IPS DF 6.9 (cell line): ENCODE measurements at regions not wholly inside any gene's neighbourhood (a gene's known extent, or its start where the extent isn't known, plus 50 kb on each side); places are given as distances from the start of the nearest gene placed in this dataset.
A peak's percentile ranks its signal among the peaks of the same experiment; 100 is the strongest.

Experiments used
- DNase-seq: peaks from one replicate; pipeline ENCODE4 v3.0.0-alpha.2; 2013; ENCODE audit warnings: low read depth, low spot score
- H3K27ac ChIP-seq: one replicate; pipeline ENCODE4 v1.5.1; 2013; ENCODE audit warnings: low read length, control low read depth
- H3K27me3 ChIP-seq: 2 replicates; pipeline ENCODE4 v1.6.1; 2013; ENCODE audit warnings: mild to moderate bottlenecking, low read length; ENCODE audit not compliant: control insufficient read depth, insufficient read depth
- H3K36me3 ChIP-seq: 2 replicates; pipeline ENCODE4 v1.6.1; 2013; ENCODE audit warnings: low read length; ENCODE audit not compliant: control insufficient read depth, insufficient read depth
- H3K4me1 ChIP-seq: 2 replicates; pipeline ENCODE4 v1.6.1; 2013; ENCODE audit warnings: low read length; ENCODE audit not compliant: control insufficient read depth, insufficient read depth
- H3K4me3 ChIP-seq: 2 replicates; pipeline ENCODE4 v1.5.1; 2013; ENCODE audit warnings: mild to moderate bottlenecking, low read length
- H3K9me3 ChIP-seq: 2 replicates; pipeline ENCODE4 v1.6.1; 2013; ENCODE audit warnings: low read length, inconsistent platforms; ENCODE audit not compliant: control insufficient read depth, insufficient read depth
- WGBS: extraction: QIAGEN DNeasy Blood & Tissue Kit; methylation state at CpG from one replicate; pipeline ENCODE4 v1.1.7; 2013; ENCODE audit warnings: mixed read lengths, missing lambda C conversion rate; ENCODE audit not compliant: insufficient read length, insufficient coverage; 5-methylcytosine and 5-hydroxymethylcytosine counted together

DNA sequence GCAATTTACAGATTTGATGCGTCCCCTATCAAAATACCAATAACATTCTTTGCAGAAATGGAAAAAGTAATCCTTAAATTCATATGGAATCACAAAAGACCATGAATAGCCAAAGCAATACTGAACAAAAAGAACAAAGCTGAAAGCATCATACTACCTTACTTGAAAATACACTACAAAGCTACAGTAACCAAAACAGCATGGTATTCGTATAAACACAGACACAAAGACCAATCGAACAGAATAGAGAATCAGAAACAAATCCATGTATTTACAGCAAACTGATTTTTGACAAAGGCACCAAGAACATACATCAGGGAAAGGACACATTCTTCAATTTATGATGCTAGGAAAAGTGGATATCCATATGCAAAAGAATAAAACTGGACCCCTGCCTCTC is 206.5 kb upstream of the PDE10A start:
- no peak for DNase-seq
- H3K4me3 ChIP-seq: no peak overlapping the region
- H3K27ac ChIP-seq: no peak overlapping the region
- no peaks in the 10 kb centered on the region for H3K9me3 ChIP-seq
- H3K27me3 ChIP-seq: no peaks in the 10 kb centered on the region
- no peaks in the 10 kb centered on the region for H3K36me3 ChIP-seq
- WGBS: no CpG with 5 or more reads among the region's 3 CpGs
- no peaks in the 10 kb centered on the region for H3K4me1 ChIP-seq

DNA sequence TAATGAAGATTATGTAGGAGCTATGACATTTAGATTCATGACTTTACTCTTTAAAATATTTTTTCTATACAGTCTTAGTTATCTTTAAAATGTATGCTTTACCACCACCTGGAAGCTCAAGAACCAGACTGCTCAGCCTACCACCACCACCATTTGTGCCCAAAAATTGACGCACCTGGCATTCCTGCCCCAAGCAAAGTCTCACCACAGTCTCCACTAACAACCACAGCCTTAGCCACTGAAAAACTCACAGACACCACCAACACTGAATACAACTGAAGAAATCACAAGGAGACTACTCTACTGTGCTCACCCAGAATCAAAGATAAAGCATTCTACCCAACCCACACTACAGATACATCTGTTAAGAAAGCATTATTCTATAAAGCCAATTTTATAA is 201.9 kb upstream of the PDE10A start:
- WGBS: no CpG with 5 or more reads among the region's 1 CpG
- no peaks in the 10 kb centered on the region for H3K4me1 ChIP-seq
- no peak overlapping the region for H3K27ac ChIP-seq
- no peak for DNase-seq
- H3K36me3 ChIP-seq: no peaks in the 10 kb centered on the region
- no peaks in the 10 kb centered on the region for H3K9me3 ChIP-seq
- no peak overlapping the region for H3K4me3 ChIP-seq
- H3K27me3 ChIP-seq: no peaks in the 10 kb centered on the region

DNA sequence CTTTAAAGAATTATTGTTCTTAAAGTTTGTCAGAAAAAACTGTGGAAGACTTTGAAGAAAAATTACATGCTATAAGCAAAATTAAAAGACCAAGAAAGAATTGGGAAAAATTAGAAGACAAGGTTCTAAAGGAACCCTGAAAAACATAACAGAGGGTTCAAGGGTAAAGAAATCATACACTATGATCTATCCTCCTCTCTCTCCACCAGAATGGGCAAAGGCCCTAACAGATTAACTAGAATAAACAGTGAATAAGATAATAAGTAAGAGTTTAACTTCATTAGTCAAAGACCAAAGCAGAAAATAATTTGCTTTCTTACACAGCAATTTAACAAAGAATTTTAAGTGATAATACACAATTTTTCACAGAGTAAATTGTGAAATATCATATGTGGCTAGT is 201.2 kb upstream of the PDE10A start:
- H3K27ac ChIP-seq: no peak overlapping the region
- H3K4me1 ChIP-seq: no peaks in the 10 kb centered on the region
- H3K4me3 ChIP-seq: no peak overlapping the region
- no peaks in the 10 kb centered on the region for H3K27me3 ChIP-seq
- no peaks in the 10 kb centered on the region for H3K9me3 ChIP-seq
- H3K36me3 ChIP-seq: no peaks in the 10 kb centered on the region
- DNase-seq: no peak

DNA sequence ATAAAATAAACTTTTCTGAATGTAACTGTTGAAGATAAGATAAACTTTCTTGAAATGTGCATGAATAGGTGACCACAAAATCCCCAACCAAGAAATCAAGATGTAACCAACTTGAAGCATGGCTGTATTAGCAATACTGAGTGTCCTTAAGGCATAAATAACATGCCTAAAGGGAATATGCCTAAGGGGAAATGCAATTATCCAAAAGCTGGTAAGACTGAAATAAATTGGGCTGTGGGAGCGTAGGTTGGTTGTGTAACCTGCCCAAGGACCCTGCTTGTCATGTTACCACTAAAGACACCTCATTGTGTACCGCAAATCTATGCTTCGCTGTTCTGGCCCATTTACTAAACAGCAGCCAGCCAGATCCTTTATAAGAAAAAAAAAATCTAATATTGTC is 200.8 kb upstream of the PDE10A start:
- H3K4me1 ChIP-seq: no peaks in the 10 kb centered on the region
- no peak for DNase-seq
- no peak overlapping the region for H3K27ac ChIP-seq
- no peak overlapping the region for H3K4me3 ChIP-seq
- no peaks in the 10 kb centered on the region for H3K27me3 ChIP-seq
- H3K9me3 ChIP-seq: no peaks in the 10 kb centered on the region
- no CpG with 5 or more reads among the region's 3 CpGs for WGBS
- H3K36me3 ChIP-seq: no peaks in the 10 kb centered on the region

DNA sequence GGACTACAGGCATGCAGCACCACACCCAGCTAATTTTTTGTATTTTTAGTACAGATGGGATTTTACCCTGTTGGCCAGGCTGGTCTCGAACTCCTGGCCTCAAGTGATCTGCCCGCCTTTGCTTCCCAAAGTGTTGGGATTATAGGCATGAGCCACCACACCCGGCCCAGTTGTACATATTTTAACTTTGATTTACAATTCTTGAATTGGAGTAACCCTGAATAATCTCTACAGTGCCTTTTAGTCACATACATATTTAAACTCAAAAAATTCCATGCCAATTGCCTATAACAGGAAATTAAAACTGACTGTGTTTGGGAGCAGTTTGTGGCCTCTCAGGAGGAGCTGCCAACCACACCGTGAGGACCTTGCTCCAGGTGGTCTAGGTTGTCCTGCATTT is 199.8 kb upstream of the PDE10A start:
- no peak overlapping the region for H3K27ac ChIP-seq
- no peak overlapping the region for H3K4me3 ChIP-seq
- H3K4me1 ChIP-seq: no peaks in the 10 kb centered on the region
- WGBS: no CpG with 5 or more reads among the region's 4 CpGs
- H3K27me3 ChIP-seq: no peaks in the 10 kb centered on the region
- H3K36me3 ChIP-seq: no peaks in the 10 kb centered on the region
- DNase-seq: no peak
- H3K9me3 ChIP-seq: no peaks in the 10 kb centered on the region

DNA sequence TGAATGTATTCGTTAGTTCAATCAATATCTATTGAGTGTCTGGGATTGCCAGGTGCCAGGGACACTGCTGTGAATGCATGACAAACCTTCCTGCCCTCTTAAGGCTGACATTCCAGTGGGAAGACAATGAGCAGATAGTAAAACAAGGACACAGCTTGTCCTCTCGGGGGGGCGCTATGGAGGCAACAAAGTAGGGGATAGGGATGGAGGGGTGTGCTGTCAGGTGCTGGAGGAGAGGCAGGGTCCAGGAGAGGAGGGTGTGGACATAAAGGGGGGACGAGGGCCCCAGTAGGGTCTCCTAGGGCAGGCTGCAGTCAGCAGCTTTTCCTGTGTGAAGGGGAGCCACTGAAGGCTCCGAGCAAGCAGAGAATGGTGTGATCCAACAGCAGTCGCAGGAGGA is 198.2 kb upstream of the PDE10A start:
- Histone ChIP-seq H3K27me3 (no peaks in the 10 kb centered on the region), H3K27ac (no peak overlapping the region), H3K4me1 (no peaks in the 10 kb centered on the region; the same call in 1 of the 2 replicates), H3K9me3 (no peaks in the 10 kb centered on the region), H3K4me3 (no peak overlapping the region), H3K36me3 (no peaks in the 10 kb centered on the region)
- WGBS: no CpG with 5 or more reads among the region's 6 CpGs
- no peak for DNase-seq

DNA sequence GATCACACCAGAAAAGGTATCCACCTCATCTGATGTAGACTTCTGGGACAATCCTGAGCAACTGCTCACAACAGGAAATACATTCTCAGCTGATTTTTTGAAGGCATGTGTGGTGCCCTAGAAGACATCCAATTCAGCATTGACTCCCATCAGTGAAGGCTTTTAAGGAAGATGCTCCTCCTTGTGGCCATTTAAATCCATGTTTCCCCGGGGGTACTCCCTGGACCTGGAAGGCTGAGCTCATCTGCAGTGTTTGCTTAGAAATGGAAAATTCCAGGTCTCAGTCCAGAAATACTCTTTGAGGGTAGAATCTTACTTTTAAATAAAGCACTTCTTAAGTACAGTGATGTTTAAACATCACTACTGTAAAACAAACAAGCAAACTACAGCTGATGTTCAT is 195.5 kb upstream of the PDE10A start:
- H3K4me1 ChIP-seq: no peaks in the 10 kb centered on the region; the same call in 1 of the 2 replicates
- DNase-seq: no peak
- no peaks in the 10 kb centered on the region for H3K36me3 ChIP-seq
- no peak overlapping the region for H3K4me3 ChIP-seq
- WGBS: no CpG with 5 or more reads among the region's 1 CpG
- H3K9me3 ChIP-seq: no peaks in the 10 kb centered on the region
- H3K27me3 ChIP-seq: peaks cover 13% of the 10 kb centered on the region; the same call in 1 of the 2 replicates
- H3K27ac ChIP-seq: no peak overlapping the region

DNA sequence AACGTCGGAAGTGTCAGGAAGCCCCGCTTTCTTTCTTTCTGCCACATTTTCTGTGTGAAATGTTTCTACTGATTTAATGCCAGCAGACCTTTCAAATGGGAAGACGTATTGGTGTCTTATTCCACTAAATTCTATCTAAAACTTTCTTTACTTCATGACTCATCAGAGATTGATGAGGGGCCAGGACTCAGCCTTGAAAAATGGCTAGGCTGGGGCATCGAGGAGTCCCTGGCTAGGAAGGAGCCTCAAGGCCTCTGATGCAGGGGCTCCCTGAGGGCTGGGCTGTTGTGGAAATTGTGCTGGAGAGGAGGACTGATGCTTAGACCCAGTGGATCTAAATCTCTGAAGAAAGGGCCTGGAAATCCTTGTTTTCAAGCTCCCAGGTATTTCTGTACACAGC is 192.8 kb upstream of the PDE10A start:
- DNase-seq: no peak
- no peak overlapping the region for H3K27ac ChIP-seq
- H3K4me3 ChIP-seq: no peak overlapping the region
- H3K9me3 ChIP-seq: no peaks in the 10 kb centered on the region
- peaks cover 21% of the 10 kb centered on the region; the same call in 1 of the 2 replicates for H3K27me3 ChIP-seq
- no peaks in the 10 kb centered on the region; the same call in 1 of the 2 replicates for H3K4me1 ChIP-seq
- WGBS: no CpG with 5 or more reads among the region's 5 CpGs
- no peaks in the 10 kb centered on the region for H3K36me3 ChIP-seq

DNA sequence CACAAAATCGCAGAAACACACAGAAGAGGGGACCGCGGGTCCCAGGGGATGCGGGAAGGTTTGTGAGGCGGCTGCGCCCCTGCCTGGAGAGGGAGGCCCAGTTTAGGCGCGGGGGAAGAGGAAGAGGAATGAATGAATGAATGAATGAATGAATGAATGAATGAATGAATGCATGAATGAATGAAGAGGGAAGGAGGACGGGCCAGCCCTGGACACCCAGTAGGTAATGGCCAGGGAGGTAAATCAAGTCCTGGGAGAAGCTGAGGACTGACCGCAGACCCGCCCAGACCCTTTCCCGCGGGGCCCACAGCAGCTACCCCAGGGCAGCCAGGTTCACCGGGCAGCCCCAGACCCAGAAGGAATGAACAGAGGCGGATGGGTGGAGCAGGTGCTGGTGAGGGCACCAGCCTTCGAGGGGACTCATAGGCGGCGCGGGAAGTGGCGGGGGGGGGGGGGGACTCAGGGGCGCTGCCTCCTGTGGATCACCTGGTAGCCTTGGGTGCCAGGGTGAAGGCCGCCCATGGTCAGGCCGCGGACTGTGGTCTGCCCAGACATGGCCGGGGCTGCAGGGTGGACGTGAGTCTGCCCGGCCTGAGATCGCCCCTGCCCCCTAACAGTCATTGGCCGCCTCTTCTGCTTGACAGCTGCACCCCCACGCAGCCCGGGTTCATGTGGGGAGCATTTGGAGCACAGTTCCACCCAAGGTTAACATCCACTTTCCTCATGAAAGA is 192.0 kb upstream of the PDE10A start:
- H3K36me3 ChIP-seq: no peaks in the 10 kb centered on the region
- H3K27me3 ChIP-seq: peaks cover 21% of the 10 kb centered on the region; the same call in 1 of the 2 replicates
- no peaks in the 10 kb centered on the region for H3K9me3 ChIP-seq
- no peak overlapping the region for H3K27ac ChIP-seq
- no CpG with 5 or more reads among the region's 31 CpGs for WGBS
- no peak for DNase-seq
- H3K4me1 ChIP-seq: no peaks in the 10 kb centered on the region; the same call in 1 of the 2 replicates
- peak overlapping the region; percentile 49; the same call in 1 of the 2 replicates for H3K4me3 ChIP-seq

DNA sequence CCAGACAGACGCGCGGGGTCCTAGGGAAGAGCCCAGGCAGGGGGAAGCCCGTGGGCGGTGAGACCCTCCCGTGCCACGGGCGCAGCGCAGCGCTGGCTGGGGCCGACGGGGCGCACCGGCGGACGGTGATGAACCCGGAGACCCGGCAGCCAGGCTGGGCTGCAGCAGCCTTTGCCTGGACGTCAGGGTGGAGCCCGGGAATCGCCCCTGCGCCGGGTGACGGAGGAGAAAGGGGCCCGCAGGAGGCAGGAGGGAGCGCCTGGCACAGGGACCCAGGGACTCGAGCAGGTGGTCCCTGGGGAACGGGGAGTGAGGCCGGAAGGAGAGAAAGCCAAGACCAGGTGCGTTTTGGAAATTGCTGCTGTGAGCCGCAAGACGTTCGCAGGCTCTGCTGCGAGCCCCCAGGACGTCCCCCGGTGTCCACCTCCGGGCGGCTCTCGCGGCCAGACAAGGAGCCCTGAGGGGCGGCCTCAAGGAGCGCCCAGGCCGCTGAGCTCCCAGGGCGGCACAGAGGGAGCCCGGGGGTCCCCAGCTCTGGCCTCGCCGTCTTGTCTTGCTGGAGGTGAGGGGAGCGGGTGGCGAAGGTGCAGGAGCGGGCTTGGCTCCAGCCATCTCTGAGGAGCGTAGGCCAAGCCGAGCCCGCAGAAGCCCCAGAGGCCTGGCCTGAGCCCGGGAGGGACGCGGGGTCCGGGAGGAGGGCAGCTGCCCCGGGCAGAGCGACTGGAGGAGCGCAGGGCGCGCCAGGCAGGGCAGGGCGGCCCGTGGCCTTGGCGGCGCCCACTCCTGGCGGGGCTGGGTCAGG is 191.2 kb upstream of the PDE10A start:
- no peak for DNase-seq
- WGBS: no CpG with 5 or more reads among the region's 67 CpGs
- Histone ChIP-seq H3K36me3 (no peaks in the 10 kb centered on the region), H3K4me3 (peak overlapping the region; percentile 49), H3K27me3 (peaks cover 21% of the 10 kb centered on the region; the same call in 1 of the 2 replicates), H3K4me1 (no peaks in the 10 kb centered on the region; the same call in 1 of the 2 replicates), H3K27ac (no peak overlapping the region), H3K9me3 (no peaks in the 10 kb centered on the region)
